ENCODE measurements at regions not wholly inside any gene's neighbourhood (a gene's known extent, or its start where the extent isn't known, plus 50 kb on each side); places are given as distances from the start of the nearest gene placed in this dataset.

GRCh38 chrX:124646403-124646802 lies 300.0 kb downstream of the SH2D1A start:
- no peak overlapping the region for H2AK5ac ChIP-seq (ENCODE audit: insufficient read length, low read length)
- H4K91ac ChIP-seq (ENCODE audit: insufficient read length, low read depth, low read length): no peak overlapping the region
- no peaks in the 10 kb centered on the region for H3K4me1 ChIP-seq (ENCODE audit: insufficient read depth, low read length)
- no peak overlapping the region for H3K4me3 Mint-ChIP-seq
- H4K20me1 ChIP-seq (ENCODE audit: control insufficient read depth, insufficient read depth, insufficient read length): no peaks in the 10 kb centered on the region
- H3K79me2 ChIP-seq (ENCODE audit: insufficient read depth, low read length): no peaks in the 10 kb centered on the region
- H2BK120ac ChIP-seq (ENCODE audit: low read depth, low read length, poor library complexity, severe bottlenecking): no peak overlapping the region
- no peak overlapping the region for H3K9ac ChIP-seq (ENCODE audit: extremely low read depth, insufficient read length, low read length)
- H3K4ac ChIP-seq (ENCODE audit: low read depth, low read length): no peak overlapping the region
- WGBS (ENCODE audit: extremely low coverage, insufficient read length, low lambda C conversion rate): no CpG with 5 or more reads among the region's 1 CpG
- H3K14ac ChIP-seq (ENCODE audit: insufficient read depth, low read length): no peak overlapping the region
- H3K79me1 ChIP-seq (ENCODE audit: insufficient read depth, low read depth, low read length, poor library complexity, severe bottlenecking): no peaks in the 10 kb centered on the region
- H3K4me2 ChIP-seq (ENCODE audit: insufficient read depth, insufficient read length, low read length): no peak overlapping the region
- no peaks in the 10 kb centered on the region for H3K36me3 Mint-ChIP-seq (ENCODE audit: insufficient read depth in 1 of 3, low read depth in 3 of 3)
- H3K27me3 ChIP-seq (ENCODE audit: insufficient read depth, low read length): no peaks in the 10 kb centered on the region
- DNase-seq: no peak
- H3T11ph ChIP-seq (ENCODE audit: low read length): no peak overlapping the region
- no peak overlapping the region for H2AFZ ChIP-seq (ENCODE audit: low read length)
- H3K23ac ChIP-seq (ENCODE audit: insufficient read length, low read depth, low read length): no peak overlapping the region
- H3K56ac ChIP-seq (ENCODE audit: insufficient read length, low read depth, low read length): no peak overlapping the region
- H3K18ac ChIP-seq (ENCODE audit: insufficient read length, low read depth, low read length): no peak overlapping the region
- H3K27ac ChIP-seq (ENCODE audit: insufficient read length, low read depth, low read length): no peak overlapping the region
- H3K27ac Mint-ChIP-seq: no peak overlapping the region
- peaks cover 18 to 23% of the 10 kb centered on the region in 2 experiments for H3K4me1 Mint-ChIP-seq
- H2BK12ac ChIP-seq (ENCODE audit: insufficient read length, low read depth, low read length): no peak overlapping the region
- H3K9me3 ChIP-seq (ENCODE audit: control insufficient read depth, low read depth, low read length): no peaks in the 10 kb centered on the region
- H2BK20ac ChIP-seq (ENCODE audit: low read depth, low read length, poor library complexity, severe bottlenecking): no peak overlapping the region
- no peaks in the 10 kb centered on the region; a peak in 1 of 5 replicates for H3K9me3 Mint-ChIP-seq
- H4K8ac ChIP-seq (replicated peaks; ENCODE audit: insufficient read length, low read depth, low read length): no peak overlapping the region
- no peaks in the 10 kb centered on the region for H3K23me2 ChIP-seq (ENCODE audit: insufficient read length, low read depth, low read length, poor library complexity, severe bottlenecking)
- H4K5ac ChIP-seq (ENCODE audit: insufficient read length, low read depth, low read length): no peak overlapping the region
- no peak overlapping the region for H2BK5ac ChIP-seq (ENCODE audit: insufficient read length, low read length)
- TF ChIP-seq CTCF (conservative IDR thresholded peaks at IDR 0.05): no peak
- no peak overlapping the region for H2BK15ac ChIP-seq (ENCODE audit: low read depth, low read length)
- no peaks in the 10 kb centered on the region for H3K27me3 Mint-ChIP-seq (ENCODE audit: low read depth)
